HepG2 (cell line): ENCODE measurements at regions not wholly inside any gene's neighbourhood (a gene's known extent, or its start where the extent isn't known, plus 50 kb on each side); places are given as distances from the start of the nearest gene placed in this dataset.

Source experiments
- ATAC-seq: fragments of 200-7000 bp; cut with Tn5 transposase; 3 replicates; pipeline ENCODE4 v1.9.1; 2020; ENCODE audit warnings: mild to moderate bottlenecking, moderate library complexity
- BruUV-seq: library from RNA; stranded (reverse); fragments of 400-500 nt; replicated peaks from 2 replicates; lab custom pipeline; 2021; lab: Mats Ljungman, UMichigan
- CTCF ChIA-PET: fragments of 300-600 bp; formaldehyde crosslinking; extraction: SDS; loops from one replicate; lab custom pipeline; 2021; ENCODE audit warnings: low total read pairs, inconsistent platforms, low intra/inter-chr PET ratio; lab: Yijun Ruan, JAX
- POLR2A ChIA-PET: fragments of 350-600 bp; sonication (Branson Sonifier 250); formaldehyde crosslinking; loops from one replicate; lab custom pipeline; 2020; ENCODE audit warnings: antibody characterized with exemption, inconsistent platforms; lab: Yijun Ruan, JAX
- DNase-seq: peaks from one replicate; pipeline ENCODE4 v3.0.0-alpha.2; 2015; ENCODE audit warnings: low spot score
- FAIRE-seq: peaks from 3 replicates; lab custom pipeline; 2011; peaks lifted over from hg19 to GRCh38; lab: Jason Lieb, UNC
- H2AFZ ChIP-seq: one replicate; pipeline ENCODE4 v1.6.1; 2011; ENCODE audit warnings: low read length, inconsistent platforms
- H3K27ac ChIP-seq: fragments of 300-600 bp; 3 replicates; pipeline ENCODE4 v1.8.0; 2011; ENCODE audit warnings: mixed run types, mild to moderate bottlenecking, mixed read lengths, low read length, inconsistent platforms; ENCODE audit not compliant: insufficient read depth; ENCODE audit errors: extremely low read length
- H3K27me3 ChIP-seq, 2 experiments: fragments of 200-600 bp in 1 of 2; 2 replicates in 1 of 2; 3 replicates in 1 of 2; pipeline versions ENCODE4 v1.6.0 to v1.8.0; 2011; ENCODE audit warnings: low read length in 2 of 2, mild to moderate bottlenecking in 2 of 2, moderate library complexity in 2 of 2, inconsistent platforms in 1 of 2; ENCODE audit not compliant: insufficient read depth in 2 of 2, control insufficient read depth in 1 of 2
- H3K36me3 ChIP-seq, 2 experiments: fragments of 200-600 bp in 1 of 2; replicated peaks in 1 of 2; 2 replicates in 1 of 2; 3 replicates in 1 of 2; pipeline versions ENCODE4 v1.5.1 to v1.8.0; 2011; ENCODE audit warnings: low read length in 2 of 2, inconsistent platforms in 1 of 2; ENCODE audit not compliant: insufficient read depth in 2 of 2, control insufficient read depth in 1 of 2
- H3K4me1 ChIP-seq: 2 replicates; pipeline ENCODE4 v1.5.1; 2012; ENCODE audit warnings: low read length, inconsistent platforms; ENCODE audit not compliant: insufficient read depth
- H3K4me2 ChIP-seq: 2 replicates; pipeline ENCODE4 v1.6.0; 2011; ENCODE audit warnings: low read depth, low read length, inconsistent platforms
- H3K4me3 ChIP-seq, 3 experiments: fragments of 200-600 bp in 1 of 3; sonication (generic), shearing (Covaris generic) in 1 of 3; replicated peaks in 1 of 3; 2 replicates each; pipeline ENCODE4 v1.5.1; 2011 to 2016; ENCODE audit warnings: low read length in 3 of 3, inconsistent platforms in 2 of 3, low read depth in 2 of 3, mild to moderate bottlenecking in 2 of 3, control low read depth in 1 of 3, mixed read lengths in 1 of 3; ENCODE audit not compliant: insufficient read depth in 1 of 3
- H3K79me2 ChIP-seq: one replicate; pipeline ENCODE4 v1.6.1; 2011; ENCODE audit warnings: low read length, inconsistent platforms; ENCODE audit not compliant: insufficient read depth
- H3K9ac ChIP-seq: 2 replicates; pipeline ENCODE4 v1.6.0; 2011; ENCODE audit warnings: mild to moderate bottlenecking, low read depth, low read length, inconsistent platforms; ENCODE audit not compliant: insufficient read depth
- H3K9me3 ChIP-seq: 2 replicates; pipeline ENCODE4 v1.5.1; 2012; ENCODE audit warnings: mild to moderate bottlenecking, low read length
- H4K20me1 ChIP-seq: 2 replicates; pipeline ENCODE4 v1.6.0; 2011; ENCODE audit warnings: inconsistent platforms, mild to moderate bottlenecking, low read length, moderate library complexity; ENCODE audit not compliant: insufficient read depth
- ARNT ChIP-seq: fragments of 450-650 bp; IDR thresholded peaks from 2 replicates; pipeline ENCODE4 v1.6.1; 2017
- DPF2 ChIP-seq: sonication (generic); formaldehyde crosslinking; IDR thresholded peaks from 2 replicates; pipeline ENCODE4 v1.4.0; 2020; ENCODE audit warnings: mild to moderate bottlenecking, low read depth, missing genetic modification reagents, borderline replicate concordance
- E2F2 ChIP-seq: sonication (generic); formaldehyde crosslinking; IDR thresholded peaks from 2 replicates; pipeline ENCODE4 v1.4.0; 2020; ENCODE audit warnings: missing genetic modification reagents, borderline replicate concordance
- JARID2 ChIP-seq: sonication (generic); formaldehyde crosslinking; IDR thresholded peaks from 2 replicates; pipeline ENCODE4 v1.8.1; 2023; ENCODE audit warnings: missing genetic modification reagents, inconsistent platforms; ENCODE audit not compliant: insufficient replicate concordance
- KDM5A ChIP-seq: fragments of 200-600 bp; sonication (generic); IDR thresholded peaks from 2 replicates; pipeline ENCODE4 v1.7.0; 2018; ENCODE audit warnings: antibody characterized with exemption, mild to moderate bottlenecking, low read length, borderline replicate concordance
- MED13 ChIP-seq: sonication (generic); formaldehyde crosslinking; IDR thresholded peaks from 2 replicates; pipeline ENCODE4 v1.5.0; 2020; ENCODE audit warnings: missing genetic modification reagents
- MYNN ChIP-seq: sonication (generic); formaldehyde crosslinking; IDR thresholded peaks from 2 replicates; pipeline ENCODE4 v1.4.0; 2020; ENCODE audit warnings: mild to moderate bottlenecking, low read depth, missing genetic modification reagents
- NR2C2 ChIP-seq: sonication (generic); formaldehyde crosslinking; IDR thresholded peaks from 2 replicates; pipeline ENCODE4 v1.4.0; 2020; ENCODE audit warnings: missing genetic modification reagents, mild to moderate bottlenecking, moderate library complexity, borderline replicate concordance
- SIN3A ChIP-seq: IDR thresholded peaks from 2 replicates; pipeline ENCODE4 v1.6.1; 2011; ENCODE audit warnings: low read depth, mild to moderate bottlenecking, control low read depth, low read length, borderline replicate concordance
- SMAD1 ChIP-seq: sonication (generic); formaldehyde crosslinking; IDR thresholded peaks from 2 replicates; pipeline ENCODE4 v1.4.0; 2020; ENCODE audit warnings: missing genetic modification reagents, low read depth, mild to moderate bottlenecking, borderline replicate concordance
- SMYD3 ChIP-seq: sonication (generic); formaldehyde crosslinking; IDR thresholded peaks from 2 replicates; pipeline ENCODE4 v1.8.1; 2023; ENCODE audit warnings: mild to moderate bottlenecking, missing genetic modification reagents
- TBX3 ChIP-seq: fragments of 450-650 bp; IDR thresholded peaks from 2 replicates; pipeline ENCODE4 v1.6.1; 2017; ENCODE audit warnings: antibody characterized with exemption, mild to moderate bottlenecking, inconsistent platforms, borderline replicate concordance
- TEAD2 ChIP-seq: sonication (generic); formaldehyde crosslinking; IDR thresholded peaks from 2 replicates; pipeline ENCODE4 v1.9.0; 2021; ENCODE audit warnings: missing genetic modification reagents
- TEAD3 ChIP-seq: optimal IDR thresholded peaks from 2 replicates; pipeline ENCODE3; 2016; ENCODE audit warnings: borderline replicate concordance
- ZMYM4 ChIP-seq: sonication (generic); formaldehyde crosslinking; IDR thresholded peaks from 2 replicates; pipeline ENCODE4 v1.8.1; 2023; ENCODE audit warnings: mild to moderate bottlenecking, missing genetic modification reagents
- ZNF367 ChIP-seq: sonication (generic); formaldehyde crosslinking; IDR thresholded peaks from 2 replicates; pipeline ENCODE4 v1.4.0; 2020; ENCODE audit warnings: missing genetic modification reagents, borderline replicate concordance
- ZNF383 ChIP-seq: sonication (generic); formaldehyde crosslinking; IDR thresholded peaks from 2 replicates; pipeline ENCODE4 v1.4.0; 2020; ENCODE audit warnings: missing genetic modification reagents, mild to moderate bottlenecking, borderline replicate concordance
- ZNF891 ChIP-seq: sonication (generic); formaldehyde crosslinking; IDR thresholded peaks from 2 replicates; pipeline ENCODE4 v1.5.0; 2020; ENCODE audit warnings: mild to moderate bottlenecking, missing genetic modification reagents
- WGBS: methylation state at CpG from one replicate; pipeline ENCODE4 v1.1.6; 2017; ENCODE audit warnings: low lambda C conversion rate; 5-methylcytosine and 5-hydroxymethylcytosine counted together
- in situ Hi-C: cut with HindIII; loops from 2 replicates; pipeline ENCODE4 v1.10.0; 2017; ENCODE audit warnings: low pct_unique_long_range_greater_than_20kb; ENCODE audit not compliant: extremely low pct_ligation_motif_present
- intact Hi-C: fragments of 100-400 bp; cut with micrococcal nuclease; formaldehyde crosslinking; loops from one replicate; pipeline ENCODE4 v1.10.0; 2022; ENCODE audit not compliant: unreplicated experiment
- TF ChIP-seq, protein P1 (sequence below): sonication (generic); formaldehyde crosslinking; IDR thresholded peaks from 2 replicates; pipeline ENCODE4 v1.5.0; 2020; ENCODE audit warnings: missing genetic modification reagents
- TF ChIP-seq, protein P2 (sequence below): sonication (generic); formaldehyde crosslinking; IDR thresholded peaks from 2 replicates; pipeline ENCODE4 v1.9.0; 2021; ENCODE audit warnings: missing genetic modification reagents, borderline replicate concordance

DNA sequence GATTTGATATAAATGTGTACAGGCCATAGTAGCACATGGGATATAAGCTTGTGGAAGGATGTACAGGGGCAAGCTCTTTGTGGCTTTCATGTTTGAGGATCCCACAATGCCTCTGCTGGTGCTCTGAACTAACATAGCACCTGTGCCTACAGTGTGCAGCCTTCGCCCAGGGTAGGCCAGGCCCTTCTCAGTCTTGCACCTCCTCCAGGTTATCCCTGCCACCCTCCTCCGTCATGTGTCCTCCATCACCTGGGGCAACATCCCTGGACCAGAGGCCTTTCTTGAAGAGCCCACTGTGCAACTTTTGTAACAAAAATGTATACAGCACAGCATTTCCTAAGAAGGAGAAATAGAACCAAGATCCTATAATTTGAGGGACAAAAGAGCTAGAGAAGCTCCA lies 306.8 kb downstream of the IRS2 start:
- intact Hi-C loops = no loop called here
- in situ Hi-C loops = no loop called here

More for the DNA sequence above, 306.8 kb downstream of the IRS2 start:
- H3K79me2 ChIP-seq = no peaks in the 10 kb centered on the region
- BruUV-seq = no TSS peak
- no peak for ATAC-seq
- TF ChIP-seq MED13 (CRISPR knock-in tag) = no peak
- TF ChIP-seq TEAD2 (CRISPR knock-in tag) = no peak
- TF ChIP-seq SMYD3 (CRISPR knock-in tag) = no peak
- no peak for TF ChIP-seq TBX3
- TF ChIP-seq SIN3A = no peak
- TF ChIP-seq, protein P1, sequence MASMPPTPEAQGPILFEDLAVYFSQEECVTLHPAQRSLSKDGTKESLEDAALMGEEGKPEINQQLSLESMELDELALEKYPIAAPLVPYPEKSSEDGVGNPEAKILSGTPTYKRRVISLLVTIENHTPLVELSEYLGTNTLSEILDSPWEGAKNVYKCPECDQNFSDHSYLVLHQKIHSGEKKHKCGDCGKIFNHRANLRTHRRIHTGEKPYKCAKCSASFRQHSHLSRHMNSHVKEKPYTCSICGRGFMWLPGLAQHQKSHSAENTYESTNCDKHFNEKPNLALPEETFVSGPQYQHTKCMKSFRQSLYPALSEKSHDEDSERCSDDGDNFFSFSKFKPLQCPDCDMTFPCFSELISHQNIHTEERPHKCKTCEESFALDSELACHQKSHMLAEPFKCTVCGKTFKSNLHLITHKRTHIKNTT (CRISPR knock-in tag) = no peak
- TF ChIP-seq E2F2 (CRISPR knock-in tag) = no peak
- TF ChIP-seq, protein P2, sequence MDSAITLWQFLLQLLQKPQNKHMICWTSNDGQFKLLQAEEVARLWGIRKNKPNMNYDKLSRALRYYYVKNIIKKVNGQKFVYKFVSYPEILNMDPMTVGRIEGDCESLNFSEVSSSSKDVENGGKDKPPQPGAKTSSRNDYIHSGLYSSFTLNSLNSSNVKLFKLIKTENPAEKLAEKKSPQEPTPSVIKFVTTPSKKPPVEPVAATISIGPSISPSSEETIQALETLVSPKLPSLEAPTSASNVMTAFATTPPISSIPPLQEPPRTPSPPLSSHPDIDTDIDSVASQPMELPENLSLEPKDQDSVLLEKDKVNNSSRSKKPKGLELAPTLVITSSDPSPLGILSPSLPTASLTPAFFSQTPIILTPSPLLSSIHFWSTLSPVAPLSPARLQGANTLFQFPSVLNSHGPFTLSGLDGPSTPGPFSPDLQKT (CRISPR knock-in tag) = no peak
- no peak for TF ChIP-seq DPF2
- no peak for TF ChIP-seq ARNT
- no peak for TF ChIP-seq ZNF367 (CRISPR knock-in tag)
- TF ChIP-seq SMAD1 (CRISPR knock-in tag) = no peak
- TF ChIP-seq JARID2 = no peak
- TF ChIP-seq MYNN (CRISPR knock-in tag) = no peak
- TF ChIP-seq KDM5A = no peak
- no peak for TF ChIP-seq NR2C2 (CRISPR knock-in tag)
- TF ChIP-seq ZMYM4 (CRISPR knock-in tag) = no peak
- TF ChIP-seq TEAD3 = no peak
- no peak for TF ChIP-seq ZNF383 (CRISPR knock-in tag)
- no peak for TF ChIP-seq ZNF891 (CRISPR knock-in tag)
- CTCF ChIA-PET = no interaction called here
- no peaks in the 10 kb centered on the region for H4K20me1 ChIP-seq
- H3K4me1 ChIP-seq = no peaks in the 10 kb centered on the region
- H2AFZ ChIP-seq = no peak overlapping the region
- no peaks in the 10 kb centered on the region; the same call in 1 of the 2 replicates for H3K9me3 ChIP-seq
- DNase-seq = no peak
- no peak overlapping the region for H3K9ac ChIP-seq
- no peak for FAIRE-seq
- H3K27me3 ChIP-seq = peaks cover 0 to 3% of the 10 kb centered on the region in 2 experiments; a peak in 1 of 5 replicates
- H3K4me3 ChIP-seq = no peak overlapping the region
- H3K36me3 ChIP-seq = no peaks in the 10 kb centered on the region
- no peak overlapping the region for H3K27ac ChIP-seq
- POLR2A ChIA-PET = no interaction called here
- no peak overlapping the region for H3K4me2 ChIP-seq
- 25% methylated on average over 1 of the region's 2 CpGs for WGBS
